HG02763 (cell line): ENCODE measurements at regions not wholly inside any gene's neighbourhood (a gene's known extent, or its start where the extent isn't known, plus 50 kb on each side); places are given as distances from the start of the nearest gene placed in this dataset.
"Not testable (repeated sequence)": the region's sequence is repeated elsewhere in the genome, so short reads cannot be mapped to it uniquely, and the experiment has no call there.

Experiments used
- ATAC-seq: cut with Tn5 transposase; IDR thresholded peaks from one replicate; pipeline ENCODE4 v1.9.1; 2021; ENCODE audit warnings: mild to moderate bottlenecking, moderate library complexity; ENCODE audit not compliant: unreplicated experiment

GRCh38 chr3:127420829-127421228, 133.0 kb upstream of the PRR20G start:
- ATAC-seq = no peak

- no peak for ATAC-seq
These were observed 132.1 kb upstream of the PRR20G start for GRCh38 chr3:127419641-127420553.

DNA sequence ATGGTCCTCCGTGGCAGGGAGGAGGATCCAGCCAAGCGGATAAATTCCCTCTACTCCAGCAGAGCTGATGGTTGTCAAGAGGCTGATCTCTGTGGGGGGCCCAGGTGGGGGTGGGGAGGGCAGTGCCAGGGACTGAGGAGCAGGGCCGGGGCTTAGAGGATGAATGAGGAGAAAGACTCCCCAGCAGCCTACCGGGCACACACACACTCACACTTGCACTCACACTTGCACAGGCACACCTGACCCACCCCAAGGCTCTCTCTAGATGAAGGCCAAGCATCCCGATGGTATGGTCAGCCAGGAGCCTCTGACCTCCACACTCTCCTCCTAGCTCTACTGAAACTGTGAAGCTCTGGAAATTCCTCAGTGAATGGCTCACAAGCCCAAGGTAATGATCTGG, 131.3 kb upstream of the PRR20G start:
- ATAC-seq = no peak

DNA sequence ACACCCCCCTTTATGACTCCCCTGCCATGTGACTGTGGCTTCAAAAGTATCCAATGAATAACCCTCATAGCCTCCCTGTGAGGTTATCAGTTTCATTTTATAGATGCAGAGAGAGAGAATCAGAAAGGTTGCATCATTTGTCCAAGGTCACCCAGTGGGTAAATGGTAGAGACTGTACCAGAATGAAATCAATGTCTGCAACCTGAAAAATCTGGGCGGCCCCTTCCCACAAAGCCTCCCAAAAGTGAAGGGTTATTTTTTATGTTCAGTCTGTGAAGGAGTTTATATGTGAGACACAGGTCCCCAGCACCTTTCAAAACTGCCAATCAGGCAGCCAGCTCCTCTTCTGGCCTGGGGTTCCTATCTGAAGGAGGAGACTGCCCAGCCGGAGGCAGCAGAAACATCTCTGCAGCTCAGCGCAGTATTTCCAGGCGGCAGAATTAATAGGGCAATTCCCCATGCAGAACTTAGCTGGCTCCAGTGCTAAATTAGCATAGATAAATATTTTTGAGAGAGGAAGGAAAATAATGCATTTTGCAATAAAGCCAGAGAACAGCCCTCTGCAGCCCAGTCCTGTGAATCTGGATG, 130.8 kb upstream of the PRR20G start:
- ATAC-seq = no peak

DNA sequence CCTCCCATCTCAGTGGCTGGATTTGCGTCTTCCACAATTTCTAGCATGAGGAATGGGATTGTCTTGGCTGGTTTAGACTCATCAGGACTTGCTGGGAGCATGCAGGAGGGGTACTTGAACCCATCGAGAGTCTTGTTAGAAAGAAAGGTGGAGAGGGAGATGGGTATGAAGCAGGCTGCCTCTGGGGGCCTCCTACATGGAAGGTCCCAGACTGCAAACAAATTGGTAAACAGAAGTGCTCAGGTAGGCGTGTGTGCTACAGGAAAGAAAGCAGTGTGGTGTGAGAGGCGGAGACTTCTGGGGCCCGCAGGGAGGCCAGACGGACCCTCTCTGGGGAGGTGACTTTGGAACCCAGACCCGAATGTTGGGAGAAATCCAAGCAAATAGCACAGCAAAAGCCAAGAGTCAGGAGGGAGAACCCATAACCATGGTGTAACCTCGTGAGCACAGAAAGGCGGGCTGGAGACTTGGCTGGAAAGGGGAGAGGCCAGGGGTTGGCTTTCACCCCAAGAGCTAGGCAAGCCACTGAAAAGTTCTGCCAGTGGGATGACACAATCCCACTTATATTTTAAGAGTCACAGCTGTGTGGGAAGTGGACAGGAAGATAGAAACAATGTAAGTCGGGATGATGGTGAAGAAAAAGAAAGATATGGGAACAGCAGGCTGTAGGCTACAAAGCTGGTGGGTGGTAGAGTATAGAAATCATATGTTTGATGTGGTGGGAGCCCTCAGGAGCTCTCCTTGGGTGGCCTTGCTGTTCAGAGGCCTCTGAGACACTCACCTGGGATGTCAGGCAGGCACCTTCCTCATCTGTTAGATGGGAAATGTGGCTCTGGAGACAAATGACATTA, 130.1 kb upstream of the PRR20G start:
- ATAC-seq = no peak

GRCh38 chr3:127413871-127414270, 126.0 kb upstream of the PRR20G start:
- no peak for ATAC-seq

GRCh38 chr3:127413318-127413673, 125.5 kb upstream of the PRR20G start:
- no peak for ATAC-seq

- ATAC-seq = no peak
These were observed 124.9 kb upstream of the PRR20G start for GRCh38 chr3:127412578-127413317.

- not testable (repeated sequence) for ATAC-seq
These were observed 124.0 kb upstream of the PRR20G start for GRCh38 chr3:127411875-127412274.

GRCh38 chr3:127411083-127411727, 123.4 kb upstream of the PRR20G start:
- no peak for ATAC-seq

DNA sequence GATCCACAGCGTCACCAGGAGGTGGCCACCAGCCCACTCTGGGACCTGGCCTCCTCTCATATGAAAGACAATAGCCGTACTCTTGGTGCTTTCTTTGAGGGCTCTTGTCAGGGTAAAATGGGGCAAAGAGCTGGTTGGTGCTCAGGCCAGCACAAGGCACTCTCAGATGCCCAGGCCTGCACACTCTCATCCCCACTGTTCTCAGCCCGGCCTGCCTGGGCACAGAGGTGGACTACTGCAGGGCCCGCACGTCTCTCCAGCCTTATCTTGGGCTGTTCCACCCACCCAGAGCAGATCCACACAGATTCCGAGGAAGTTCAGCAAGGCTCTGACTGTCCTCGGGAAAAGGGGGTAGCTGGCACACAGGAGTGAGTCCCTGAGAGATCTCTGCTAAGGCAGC, 122.8 kb upstream of the PRR20G start:
- no peak for ATAC-seq

GRCh38 chr3:127410137-127410488, 122.3 kb upstream of the PRR20G start:
- ATAC-seq = no peak

- ATAC-seq = no peak
These were observed 121.7 kb upstream of the PRR20G start for GRCh38 chr3:127409421-127410136.

DNA sequence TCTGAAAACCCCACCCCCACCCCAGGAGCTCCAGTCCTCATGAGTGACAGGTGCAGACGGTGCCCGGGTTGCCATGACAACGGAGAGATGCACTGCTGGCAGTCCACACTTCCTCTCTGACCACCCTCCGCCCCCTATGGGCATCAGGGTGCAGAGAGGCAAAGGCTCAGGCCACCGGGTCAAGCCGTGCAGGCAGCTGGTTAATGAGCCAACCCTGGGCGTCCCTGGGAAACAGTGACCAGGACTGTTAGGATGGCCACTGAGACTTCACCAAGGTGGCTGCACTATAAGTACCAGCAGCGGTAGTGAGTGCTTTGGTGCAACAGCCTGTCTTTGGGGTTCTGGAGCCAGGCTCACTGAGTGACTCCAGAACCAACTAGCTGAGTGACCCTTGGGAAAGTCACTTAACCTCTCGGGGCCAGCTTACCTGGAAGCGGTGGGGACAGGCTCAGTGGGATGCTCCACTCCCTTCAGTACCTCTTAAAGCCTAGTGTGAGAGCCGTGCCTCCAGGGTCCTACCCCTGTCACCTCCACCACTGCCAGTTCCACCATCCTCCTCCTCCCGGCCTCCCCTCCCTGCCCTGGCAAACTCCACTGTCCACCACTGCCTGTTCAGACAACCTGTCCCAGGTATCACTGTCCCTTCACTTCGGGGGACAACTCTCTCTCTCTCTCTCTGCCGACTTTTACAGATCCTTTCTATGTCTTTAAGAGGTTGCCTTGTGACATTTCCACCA, 121.0 kb upstream of the PRR20G start:
- ATAC-seq = no peak

- ATAC-seq = no peak
These were observed 120.3 kb upstream of the PRR20G start for GRCh38 chr3:127408022-127408683.

- no peak for ATAC-seq
These were observed 119.4 kb upstream of the PRR20G start for GRCh38 chr3:127407026-127407939.

DNA sequence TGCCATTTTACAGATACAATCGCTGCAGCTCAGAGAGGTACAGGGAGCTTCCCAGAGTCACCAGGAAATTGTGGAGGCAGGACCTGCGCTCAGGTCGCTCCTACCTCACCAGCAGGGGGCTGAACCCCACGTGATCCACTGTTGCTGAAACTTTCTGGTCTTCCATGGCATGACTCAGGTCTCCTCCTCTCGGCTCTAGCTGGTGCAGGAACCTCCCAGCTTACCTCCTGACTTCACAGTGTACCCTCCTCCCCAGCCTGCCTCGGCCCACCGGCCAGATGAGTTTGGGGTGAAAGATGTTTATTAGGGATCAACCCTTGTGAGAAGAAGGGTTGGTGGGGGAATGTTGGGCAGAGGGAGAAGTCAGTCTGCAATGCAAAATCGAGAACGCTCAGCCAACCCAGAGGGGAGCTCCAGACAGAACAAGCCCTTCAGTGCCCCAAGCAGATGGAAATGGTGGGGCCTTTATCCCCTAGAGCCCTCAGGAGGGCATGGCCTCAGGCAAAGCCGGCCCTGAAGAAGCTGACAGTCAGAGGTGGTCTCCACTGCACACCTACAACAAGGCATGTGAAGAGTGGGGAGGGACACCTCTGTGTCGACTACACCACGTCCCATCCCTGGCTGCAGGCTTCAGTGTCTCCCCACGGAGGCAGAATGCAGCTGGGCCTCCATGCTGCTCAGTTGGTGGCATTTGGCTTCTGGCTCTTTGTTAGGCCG, 118.6 kb upstream of the PRR20G start:
- no peak for ATAC-seq
